Cortex of kidney (tissue), 1 donor: ENCODE measurements at regions not wholly inside any gene's neighbourhood (a gene's known extent, or its start where the extent isn't known, plus 50 kb on each side); places are given as distances from the start of the nearest gene placed in this dataset.
"Not testable (repeated sequence)": the region's sequence is repeated elsewhere in the genome, so short reads cannot be mapped to it uniquely, and the experiment has no call there.

Experiments
- DNase-seq: peaks from one replicate; lab custom pipeline; 2025; lab: John Stamatoyannopoulos, UW

DNA sequence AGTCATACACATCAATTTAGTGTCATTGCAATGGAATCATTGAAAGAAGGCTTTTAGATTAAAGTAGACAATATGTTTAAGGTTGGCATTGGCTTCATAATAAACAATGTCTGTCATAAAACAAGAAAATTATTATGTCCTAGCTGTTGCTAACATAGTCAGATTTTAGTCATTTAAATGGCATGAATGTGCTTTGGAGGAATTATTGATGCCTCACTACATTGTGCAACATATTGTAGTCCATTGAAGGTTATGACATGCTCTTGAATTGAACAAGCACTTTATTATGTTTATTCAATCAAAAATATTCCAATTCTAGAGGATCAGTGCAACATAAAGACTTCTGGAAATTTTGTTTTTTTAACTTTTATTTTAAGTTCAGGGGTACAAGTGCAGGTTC, 489.8 kb upstream of the AMOT start:
- no peak for DNase-seq

DNA sequence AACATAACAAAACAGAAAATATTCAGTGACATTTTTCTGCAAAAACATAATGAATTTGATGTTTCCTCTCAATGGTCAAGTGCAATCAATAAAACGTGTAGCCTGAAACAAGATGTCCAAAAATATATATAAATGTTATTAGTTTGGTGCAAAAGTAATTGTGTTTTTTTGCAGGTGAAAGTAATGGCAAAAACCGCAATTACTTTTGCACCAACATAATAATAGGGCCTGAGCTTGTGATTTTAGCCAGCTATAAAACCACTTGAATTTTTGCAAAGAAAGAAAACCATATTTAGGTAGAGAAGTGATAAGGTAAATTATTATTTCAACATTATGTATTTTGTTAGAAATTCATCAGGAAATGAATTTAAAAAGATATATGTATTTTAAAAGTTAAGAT, 475.3 kb upstream of the AMOT start:
- DNase-seq, result no peak

DNA sequence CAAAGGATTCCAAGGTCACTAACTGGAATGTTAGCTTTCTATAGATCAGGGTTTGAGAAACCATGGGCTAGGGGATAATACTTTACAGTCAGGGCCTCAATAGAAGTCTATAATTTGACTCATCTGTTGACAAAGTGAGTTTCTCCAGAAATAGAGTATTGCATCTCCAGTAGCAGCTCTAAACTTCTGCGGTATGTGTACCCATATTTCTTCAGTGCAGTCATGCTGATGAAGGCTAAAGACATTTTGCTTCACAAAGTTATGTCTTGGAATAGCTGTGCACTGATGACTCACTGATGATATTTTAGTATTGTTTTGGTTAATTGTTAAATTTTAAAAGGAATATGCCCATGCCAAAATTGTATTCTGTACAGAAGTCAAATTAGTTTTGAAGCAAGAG, 464.9 kb upstream of the AMOT start:
- no peak for DNase-seq

DNA sequence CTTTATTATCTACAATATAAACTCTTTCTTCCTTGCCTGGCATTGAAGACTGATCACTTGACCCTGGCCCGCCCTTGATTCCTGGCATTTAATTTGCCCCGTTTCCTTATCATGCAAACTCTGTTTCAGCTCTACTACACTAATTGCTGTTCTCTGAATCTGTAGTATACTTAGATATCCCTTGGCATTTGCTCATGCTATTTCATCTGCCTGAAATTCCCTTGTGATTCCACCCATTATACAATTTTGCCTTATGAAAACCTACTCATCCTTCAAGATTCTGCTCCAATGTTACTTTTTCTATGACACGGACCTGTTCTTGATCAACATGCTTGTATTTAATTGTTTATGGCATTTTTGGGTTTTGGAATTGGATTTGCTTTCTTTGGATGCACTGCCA, 459.9 kb upstream of the AMOT start:
- DNase-seq, result no peak

DNA sequence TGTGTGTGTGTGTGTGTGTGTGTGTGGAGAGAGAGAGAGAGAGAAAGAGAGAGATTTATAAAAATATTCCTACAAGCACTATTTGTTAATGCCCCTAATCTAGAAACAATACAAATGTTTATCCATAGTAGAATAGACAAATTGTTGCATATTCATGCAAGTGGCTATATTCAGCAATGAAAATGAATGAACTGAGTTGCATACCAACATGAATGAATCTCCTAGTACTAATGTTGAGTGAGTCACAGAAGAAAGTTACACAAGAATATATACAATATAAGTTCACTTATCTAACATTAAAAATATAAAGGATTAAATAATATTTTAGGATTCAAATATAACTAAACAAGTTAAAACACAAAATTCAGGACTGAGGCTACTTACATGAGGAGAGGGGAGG, 456.8 kb upstream of the AMOT start:
- DNase-seq, result no peak

DNA sequence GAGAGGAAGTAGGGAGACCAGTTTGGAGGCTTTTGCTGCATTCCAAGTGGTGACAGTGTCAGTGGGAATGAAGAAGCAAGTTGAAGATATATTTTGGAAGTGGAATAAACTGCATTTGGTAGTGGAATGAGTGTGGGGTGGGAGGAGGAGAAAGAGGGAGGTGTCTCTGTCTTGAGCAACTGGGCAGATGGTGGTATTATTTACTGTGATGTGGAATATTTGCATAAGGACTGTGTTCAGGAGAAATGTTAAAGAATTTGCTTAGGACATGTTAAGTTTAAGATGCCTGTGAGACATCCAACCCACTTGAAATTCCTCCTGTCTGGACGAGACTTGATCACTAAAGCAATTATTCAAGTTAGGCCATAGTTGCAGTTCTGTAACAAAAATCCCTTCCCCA, 448.9 kb upstream of the AMOT start:
- DNase-seq, result no peak

DNA sequence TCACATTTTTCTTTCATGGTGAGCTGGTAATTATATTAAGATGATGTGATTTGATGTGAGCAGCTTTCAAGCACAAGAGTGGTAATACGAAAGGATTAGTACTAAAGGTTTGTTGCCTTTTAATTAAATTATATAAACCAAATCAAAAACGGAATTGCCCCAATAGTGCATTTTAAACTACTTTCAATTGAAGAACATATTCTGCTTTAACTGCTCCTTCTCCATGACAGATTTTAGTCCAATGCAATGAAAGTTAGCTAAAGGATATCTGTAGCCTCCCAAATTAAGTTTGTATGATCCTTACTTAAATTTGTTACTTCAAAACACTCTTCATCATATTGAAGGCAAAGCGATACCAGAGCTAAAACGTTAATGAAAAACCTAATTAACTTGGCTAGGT, 447.1 kb upstream of the AMOT start:
- DNase-seq, result no peak

DNA sequence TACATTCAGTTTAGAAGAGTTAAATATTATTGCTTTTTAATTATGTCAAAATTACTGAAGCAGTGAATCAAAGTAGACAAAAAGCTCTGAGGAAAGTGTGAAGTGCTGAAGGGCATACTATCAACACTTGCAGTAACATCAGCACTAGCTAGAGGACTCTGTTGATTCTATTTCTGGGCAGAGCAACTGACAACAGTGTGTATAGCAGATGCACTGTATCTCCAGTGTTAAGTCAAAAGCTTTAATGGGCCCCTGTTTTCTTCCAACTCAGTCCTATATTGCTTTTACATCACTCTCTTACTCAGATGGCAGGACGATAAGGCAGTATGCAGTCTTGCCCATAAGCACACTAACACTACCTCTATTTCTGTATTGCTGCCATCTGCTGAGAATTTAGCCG, 435.2 kb upstream of the AMOT start:
- no peak for DNase-seq

DNA sequence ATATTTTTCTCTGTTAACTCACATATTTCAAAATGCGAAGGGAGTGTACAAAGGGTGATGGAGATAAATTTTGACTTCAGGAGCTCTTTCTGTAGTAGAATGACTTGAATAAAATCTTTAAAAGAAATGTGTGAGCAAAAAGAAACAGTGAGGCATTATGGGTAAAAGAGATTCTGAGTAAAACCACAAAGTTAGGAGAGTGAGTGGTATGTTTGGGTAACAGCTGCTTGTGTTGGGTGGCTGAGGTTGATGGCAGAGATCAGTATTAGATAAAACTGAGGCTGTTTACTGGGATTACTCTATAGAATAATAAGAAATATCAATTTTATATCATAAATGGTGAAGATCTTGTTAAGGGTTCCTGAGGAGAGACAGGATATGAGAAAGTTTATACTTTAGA, 434.2 kb upstream of the AMOT start:
- DNase-seq, result no peak

DNA sequence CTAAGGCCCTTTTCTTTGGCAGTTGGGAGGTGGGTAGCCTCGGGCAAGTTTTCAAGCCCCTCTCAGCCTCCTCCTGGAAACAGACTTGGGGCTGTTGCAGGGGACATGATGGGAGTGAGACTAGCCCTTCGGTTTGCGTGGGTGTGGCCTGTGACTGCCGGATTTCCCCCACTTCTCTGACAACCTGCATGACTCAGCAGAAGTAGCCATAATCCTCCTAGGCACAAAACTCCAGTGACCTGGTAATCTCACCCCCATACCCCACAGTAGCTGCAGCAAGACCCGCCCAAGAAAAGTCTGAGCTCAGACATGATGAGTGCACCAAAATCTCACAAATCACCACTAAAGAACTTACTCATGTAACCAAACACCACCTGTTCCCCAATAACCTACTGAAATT, 433.7 kb upstream of the AMOT start:
- DNase-seq, result no peak

DNA sequence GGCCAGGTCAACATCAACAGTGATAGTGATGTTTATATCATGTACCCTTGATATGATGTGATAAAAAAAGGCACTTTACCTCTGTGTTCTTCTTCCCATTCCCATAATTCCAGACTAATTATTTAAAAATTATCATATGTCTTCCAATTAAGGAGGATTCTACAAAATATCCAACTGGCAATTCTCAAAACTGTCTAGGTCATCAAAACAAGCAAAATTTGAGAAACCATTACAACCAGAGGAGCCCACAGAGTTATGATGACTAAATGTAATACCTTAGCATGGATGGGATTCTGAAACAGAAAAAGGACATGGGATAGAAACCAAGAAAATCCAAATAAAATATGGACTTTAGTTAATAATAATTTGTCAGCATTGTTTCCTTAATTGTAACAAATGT, 428.6 kb upstream of the AMOT start:
- no peak for DNase-seq

DNA sequence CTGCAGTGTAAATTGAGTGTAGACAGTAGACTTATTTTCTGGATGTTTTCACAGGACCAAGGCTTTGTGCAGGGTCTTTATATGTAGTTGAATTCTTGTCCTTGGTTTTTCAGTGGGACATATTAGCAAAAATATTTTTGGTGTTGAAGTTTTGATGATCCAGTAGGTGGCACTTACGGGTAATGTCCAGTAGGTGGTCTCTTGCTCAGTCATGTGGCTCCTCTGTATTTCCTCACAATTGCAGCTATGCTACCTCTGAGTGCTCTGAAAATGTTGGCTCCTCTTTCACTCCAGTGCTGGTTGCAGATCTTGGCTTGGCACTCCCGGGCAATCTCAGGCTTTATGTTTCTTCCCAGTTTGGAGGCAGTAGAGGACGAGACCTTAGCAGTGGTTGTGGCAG, 419.8 kb upstream of the AMOT start:
- DNase-seq, result no peak

DNA sequence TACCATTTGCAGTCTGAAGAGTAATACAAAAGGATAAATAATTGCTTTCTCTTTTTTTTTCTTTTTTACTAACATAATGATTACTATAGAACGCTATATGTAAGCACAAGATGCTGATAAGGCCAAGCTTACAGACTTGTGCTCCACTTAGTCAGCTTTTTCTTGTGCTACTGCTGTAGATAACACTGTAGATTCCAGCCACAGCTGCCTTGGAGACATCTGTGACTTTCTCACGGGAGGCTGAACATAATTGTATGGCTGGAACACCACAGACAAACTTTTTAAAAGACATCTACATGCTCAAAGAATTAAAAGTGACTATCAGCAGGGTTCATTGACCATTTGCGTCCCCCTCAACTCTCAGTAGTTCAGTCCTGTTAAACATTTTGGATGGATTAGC, 381.7 kb upstream of the AMOT start:
- no peak for DNase-seq

DNA sequence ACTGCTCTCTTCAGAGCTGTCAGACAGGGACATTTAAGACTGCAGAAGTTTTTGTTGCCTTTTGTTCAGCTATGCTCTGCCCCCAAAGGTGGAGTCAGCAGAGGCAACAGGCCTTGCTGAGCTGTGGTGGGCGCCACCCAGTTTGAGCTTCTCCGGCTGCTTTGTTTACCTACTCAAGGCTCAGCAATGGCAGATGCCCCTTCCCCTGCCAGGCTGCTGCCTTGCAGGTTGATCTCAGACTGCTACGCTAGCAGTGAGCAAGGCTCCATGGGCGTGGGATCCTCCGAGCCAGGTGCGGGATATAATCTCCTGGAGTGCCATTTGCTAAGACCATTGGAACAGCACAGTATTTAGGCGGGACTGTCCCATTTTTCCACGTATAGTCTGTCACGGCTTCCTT, 371.4 kb upstream of the AMOT start:
- no peak for DNase-seq

DNA sequence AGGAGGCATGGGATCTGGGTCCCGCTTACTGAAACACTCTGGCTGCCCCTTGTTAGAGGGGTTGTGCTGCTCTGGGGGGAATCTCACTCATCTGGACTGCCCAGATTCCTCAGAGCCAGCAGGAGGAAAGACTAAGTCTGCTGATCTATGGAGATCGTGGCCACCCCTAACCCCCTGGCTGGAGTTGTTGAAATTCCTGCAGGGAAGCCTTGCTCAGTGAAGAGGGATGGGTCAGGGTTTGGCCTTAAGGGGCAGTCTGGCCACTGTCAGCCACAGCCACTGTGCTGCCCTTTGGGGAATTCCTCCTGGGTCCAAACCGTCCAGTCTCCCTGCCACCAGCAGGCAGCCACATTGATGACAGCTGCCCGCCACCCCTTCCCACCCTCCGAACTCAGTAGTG, 362.0 kb upstream of the AMOT start:
- no peak for DNase-seq

DNA sequence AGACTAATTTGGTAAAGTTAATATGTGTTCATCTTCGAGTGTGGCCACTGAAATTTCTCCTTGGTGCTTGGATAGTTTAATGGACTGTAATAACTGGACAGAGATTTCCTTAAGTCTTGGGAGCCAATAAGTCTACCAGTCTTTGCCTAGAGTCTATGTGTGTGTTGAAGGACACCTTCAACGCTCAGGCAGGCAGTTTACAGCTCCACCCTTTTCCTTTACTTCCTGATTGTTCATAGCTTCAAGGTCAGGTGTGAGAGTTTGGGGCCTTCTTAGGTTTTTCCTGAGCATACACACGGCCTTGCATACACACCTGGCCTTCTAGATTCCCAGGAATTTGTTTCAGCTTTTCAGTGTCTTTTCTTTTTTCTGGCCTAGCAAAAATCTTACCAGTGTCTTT, 355.3 kb upstream of the AMOT start:
- DNase-seq, result no peak

DNA sequence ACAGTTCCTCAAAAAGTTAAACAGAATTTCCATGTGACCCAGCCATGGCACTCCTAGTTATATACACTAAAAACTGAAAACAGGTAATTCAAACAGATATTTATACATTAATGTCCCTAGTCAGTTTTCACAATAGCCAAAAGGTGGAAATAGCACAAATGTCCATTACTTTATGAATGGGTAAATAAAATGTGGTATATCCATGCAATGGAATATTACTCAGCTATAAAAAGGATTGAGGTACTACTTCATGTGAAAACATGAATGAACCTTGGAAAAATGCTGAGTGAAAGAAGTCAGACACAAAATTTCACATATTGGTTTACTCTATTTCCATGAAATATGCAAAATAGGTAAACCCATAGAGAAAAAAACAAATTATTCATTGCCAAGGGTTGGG, 351.8 kb upstream of the AMOT start:
- DNase-seq, result no peak

DNA sequence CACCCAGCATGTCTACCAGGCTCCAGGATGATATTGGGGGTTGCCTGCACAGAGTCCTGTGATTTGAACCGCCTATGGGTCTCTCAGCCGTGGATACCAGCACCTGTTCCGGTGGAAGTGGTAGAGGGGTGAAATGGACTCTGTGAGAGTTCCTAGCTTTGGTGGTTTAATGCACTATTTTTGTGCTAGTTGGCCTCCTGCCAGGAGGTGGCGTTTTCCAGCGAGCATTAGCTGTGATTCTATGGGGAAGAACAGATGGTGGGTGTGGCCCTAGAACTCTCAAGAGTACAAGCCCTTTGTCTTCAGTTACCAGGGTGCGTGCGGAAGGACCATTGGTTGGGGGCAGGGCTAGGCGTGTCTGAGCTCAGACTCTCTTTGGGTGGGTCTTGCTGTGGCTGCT, 316.9 kb upstream of the AMOT start:
- DNase-seq, result no peak

DNA sequence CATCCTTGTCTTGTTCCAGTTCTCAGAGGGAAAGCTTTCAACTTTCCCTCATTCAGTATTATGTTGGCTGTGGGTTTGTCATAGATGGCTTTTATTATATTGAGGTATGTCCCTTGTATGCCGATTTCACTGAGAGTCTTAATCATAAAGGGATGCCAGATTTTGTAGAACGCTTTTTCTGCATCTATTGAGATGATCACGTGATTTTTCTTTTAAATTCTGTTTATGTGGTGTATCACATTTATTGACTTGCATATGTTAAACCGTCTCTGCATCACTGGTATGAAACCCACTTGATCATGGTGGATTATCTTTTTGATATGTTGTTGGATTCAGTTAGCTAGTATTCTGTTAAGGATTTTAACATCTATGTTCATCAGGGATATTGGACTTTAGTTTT, 313.7 kb upstream of the AMOT start:
- DNase-seq, result not testable (repeated sequence)

DNA sequence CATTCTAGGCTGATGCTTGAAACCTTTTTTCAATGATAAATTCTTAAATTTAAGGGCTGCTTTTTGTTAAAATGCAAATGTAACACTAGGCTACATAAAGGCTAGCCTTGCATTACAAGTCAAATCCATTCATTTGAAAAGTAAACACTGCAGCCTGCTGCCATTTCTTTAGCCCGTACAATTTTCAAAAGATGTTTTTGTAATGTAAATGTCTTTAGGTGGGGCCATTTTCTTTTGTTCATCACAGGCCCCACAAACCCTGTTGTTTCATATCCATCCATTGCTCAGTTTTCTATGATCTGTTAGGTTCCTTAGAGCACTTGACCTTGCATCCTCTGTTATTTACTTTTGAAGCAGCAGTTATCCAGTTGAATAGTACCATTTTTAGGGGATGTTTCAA, 296.2 kb upstream of the AMOT start:
- no peak for DNase-seq

DNA sequence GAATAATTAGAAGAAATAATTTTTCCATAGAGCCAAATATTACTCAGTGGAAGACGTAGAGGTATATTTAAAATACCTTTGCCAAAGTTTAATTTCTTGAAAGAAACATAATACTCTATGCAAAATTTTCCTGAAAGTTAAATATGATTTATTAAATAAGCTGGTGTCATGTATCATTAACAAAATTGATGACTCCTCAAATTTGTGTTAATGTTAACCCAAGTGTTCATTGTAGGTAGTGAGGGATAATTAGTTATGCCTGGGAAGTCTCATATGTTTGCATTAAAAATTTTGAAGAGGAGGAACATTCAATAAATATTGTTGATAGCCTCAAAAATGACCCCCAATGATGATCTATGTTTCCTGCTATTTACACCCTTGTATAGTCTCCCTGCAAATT, 292.7 kb upstream of the AMOT start:
- no peak for DNase-seq

DNA sequence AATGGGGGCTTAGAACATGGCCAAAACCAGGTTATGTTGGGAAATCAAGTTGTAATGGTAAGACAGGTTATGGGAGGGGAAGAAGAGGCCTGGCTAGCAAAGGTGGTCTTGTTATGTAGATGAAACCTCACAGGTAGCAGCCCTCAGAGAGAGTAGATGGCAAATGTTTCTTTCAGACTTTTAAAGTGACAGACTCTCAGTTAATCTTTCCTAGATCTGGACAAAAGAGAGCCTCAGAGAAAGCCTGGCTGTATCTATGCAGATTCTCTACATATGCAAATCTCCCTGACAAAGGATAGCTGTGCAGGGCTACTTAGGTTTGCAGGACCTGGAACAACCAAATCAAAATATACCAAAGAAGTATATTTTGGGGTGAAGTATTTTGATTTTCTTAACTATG, 284.1 kb upstream of the AMOT start:
- no peak for DNase-seq

DNA sequence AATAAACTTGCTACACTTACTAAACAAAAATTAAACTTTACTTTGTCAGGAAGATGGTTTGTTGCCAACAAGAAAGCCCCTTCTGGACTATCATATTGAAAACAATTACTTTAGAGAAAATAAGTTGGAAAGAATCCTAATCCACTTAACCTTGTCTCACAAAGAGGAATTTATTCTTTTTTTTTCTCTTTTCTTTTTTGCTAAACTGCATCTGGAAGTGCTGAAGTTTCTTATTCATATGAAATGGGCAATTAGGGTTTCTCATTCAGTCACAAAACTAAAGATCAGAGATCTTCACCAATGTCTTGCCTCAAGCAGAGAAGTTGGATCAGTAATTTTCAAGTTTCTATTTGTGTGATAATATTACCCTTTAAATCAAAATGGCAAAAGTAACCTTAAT, 234.9 kb upstream of the AMOT start:
- no peak for DNase-seq

DNA sequence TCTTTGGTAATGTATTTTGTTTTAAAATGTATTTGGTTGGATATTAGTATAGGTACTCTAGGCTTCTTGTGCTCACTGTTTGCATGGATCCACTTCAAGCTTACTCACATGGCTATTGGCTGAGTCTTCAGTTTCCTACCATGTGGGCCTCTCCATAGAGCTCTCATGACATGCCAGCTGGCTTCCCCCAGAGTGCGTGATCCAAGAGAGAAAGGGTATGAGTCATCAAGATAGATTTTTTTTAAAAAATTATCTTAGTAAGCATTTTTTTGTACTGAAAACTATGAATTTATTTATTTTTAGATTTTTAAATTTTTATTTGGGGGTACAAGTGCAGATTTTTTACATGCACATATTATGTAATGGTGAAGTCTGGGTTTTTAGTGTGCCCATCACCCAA, 219.1 kb upstream of the AMOT start:
- no peak for DNase-seq

DNA sequence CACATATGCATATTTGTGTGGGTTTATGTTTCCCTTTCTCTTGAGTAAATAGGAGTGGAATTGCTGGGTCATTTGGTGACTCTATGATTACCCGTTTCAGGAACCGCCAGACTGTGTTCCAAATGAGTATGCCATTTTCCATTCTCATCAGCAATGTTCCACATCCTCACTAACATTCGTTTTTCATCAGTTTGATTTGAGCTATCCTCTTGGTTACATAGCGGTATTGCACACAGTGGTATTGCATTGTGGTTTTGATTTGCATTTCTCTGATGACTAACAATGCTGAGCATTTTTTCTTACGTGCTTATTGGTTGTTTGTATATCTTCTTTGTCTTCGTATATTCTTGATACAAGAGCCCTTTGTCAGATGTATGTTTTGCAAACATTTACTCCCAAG, 218.0 kb upstream of the AMOT start:
- DNase-seq, result no peak

DNA sequence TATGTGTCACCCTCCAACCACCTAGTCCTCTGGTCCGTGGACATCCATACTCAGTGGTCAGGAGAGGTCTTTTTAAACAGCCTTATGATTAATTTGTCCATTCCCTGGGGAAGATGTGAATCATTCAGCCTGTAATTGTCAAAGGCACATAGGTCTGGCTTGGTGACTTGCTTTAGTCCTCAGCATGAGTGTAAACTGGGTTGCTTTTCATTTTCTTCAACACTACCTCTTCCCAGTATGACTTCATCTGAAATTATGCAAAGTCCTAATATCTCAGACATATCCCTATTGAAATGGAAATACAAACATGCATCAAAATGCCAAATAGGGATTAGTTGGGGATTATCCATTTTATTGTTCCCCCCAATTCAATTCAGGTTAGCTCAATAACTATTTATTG, 208.3 kb upstream of the AMOT start:
- no peak for DNase-seq
